Right lobe of liver (tissue), 4 donors: ENCODE measurements at regions not wholly inside any gene's neighbourhood (a gene's known extent, or its start where the extent isn't known, plus 50 kb on each side); places are given as distances from the start of the nearest gene placed in this dataset.

ENCODE experiments used
- CTCF ChIP-seq, 4 donors: fragments of 200-600 bp in 3 of 4; fragments of 450-650 bp in 1 of 4; IDR thresholded peaks; one replicate each; pipeline versions ENCODE4 v1.5.1 to v1.8.0; 2016 to 2022; ENCODE audit warnings: antibody characterized with exemption in 4 of 4, mild to moderate bottlenecking in 2 of 4
- POLR2A ChIP-seq: fragments of 450-650 bp; IDR thresholded peaks from one replicate; pipeline ENCODE4 v1.6.1; 2017; ENCODE audit warnings: antibody characterized with exemption, mild to moderate bottlenecking
- donor health status: DM: no; HTN: no; CAD: no.
- donor health status: DM: no; HTN: no; CAD: no.
- donor health status: DM: no; HTN: yes; CAD: no.

GRCh38 chrX:5337160-5337559, 891.5 kb downstream of the NLGN4X start:
- no peak for TF ChIP-seq CTCF (IDR thresholded peaks at IDR 0.05)
- TF ChIP-seq POLR2A: no peak
